Panc1 (cell line): ENCODE measurements at regions not wholly inside any gene's neighbourhood (a gene's known extent, or its start where the extent isn't known, plus 50 kb on each side); places are given as distances from the start of the nearest gene placed in this dataset.

Experiments
- CTCF ChIP-seq: fragments of 450-650 bp; IDR thresholded peaks from 2 replicates; pipeline ENCODE4 v1.5.1; 2017; ENCODE audit warnings: mild to moderate bottlenecking
- POLR2AphosphoS5 ChIP-seq: IDR thresholded peaks from 2 replicates; pipeline ENCODE4 v1.6.1; 2012; ENCODE audit warnings: mild to moderate bottlenecking, low read depth, low read length, moderate library complexity
- REST ChIP-seq, 2 experiments: IDR thresholded peaks; 2 replicates each; pipeline ENCODE4 v1.6.1; 2011 to 2012; ENCODE audit warnings: low read depth in 2 of 2, control low read depth in 1 of 2, low read length in 1 of 2, mild to moderate bottlenecking in 1 of 2, moderate library complexity in 1 of 2; ENCODE audit not compliant: insufficient read depth in 1 of 2
- SIN3A ChIP-seq: IDR thresholded peaks from 2 replicates; pipeline ENCODE4 v1.6.1; 2012; ENCODE audit warnings: low read depth, mild to moderate bottlenecking, low read length, moderate library complexity, borderline replicate concordance; ENCODE audit not compliant: insufficient read depth

- TF ChIP-seq CTCF (no peak), SIN3A (no peak), POLR2AphosphoS5 (no peak), REST (IDR thresholded peaks at IDR 0.05; ENCODE audit: insufficient read depth in 1 of 2, low read depth in 2 of 2, low read length in 1 of 2) (no peak)
Observed at GRCh38 chr7:131077735-131078134, 249.9 kb upstream of the MKLN1 start.
